Kidney glomerular epithelial cell (primary cell): ENCODE measurements at regions not wholly inside any gene's neighbourhood (a gene's known extent, or its start where the extent isn't known, plus 50 kb on each side); places are given as distances from the start of the nearest gene placed in this dataset.
A peak's percentile ranks its signal among the peaks of the same experiment; 100 is the strongest.
"Not testable (repeated sequence)": the region's sequence is repeated elsewhere in the genome, so short reads cannot be mapped to it uniquely, and the experiment has no call there.

Experiments used
- DNase-seq: peaks from one replicate; lab custom pipeline; 2025; lab: John Stamatoyannopoulos, UW

DNA sequence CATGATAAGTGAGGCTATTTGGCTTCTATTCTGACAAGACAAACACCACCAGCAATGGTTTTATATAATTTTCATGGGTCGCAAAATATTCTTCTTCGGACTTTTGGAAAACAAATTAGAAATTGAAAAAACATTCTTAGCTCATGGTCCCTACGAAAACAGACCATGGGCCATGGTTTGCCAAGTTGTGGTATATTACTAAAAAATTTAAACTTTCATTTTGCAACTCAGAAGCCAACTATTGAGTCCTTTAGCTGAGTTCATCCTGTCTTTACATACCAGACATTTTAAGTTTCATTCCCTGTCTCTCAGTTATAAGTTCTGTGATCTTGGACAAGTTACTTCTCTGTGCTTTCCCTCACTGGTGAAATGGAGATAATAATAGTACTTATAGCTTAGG lies 198.1 kb downstream of the CSNK1G3 start:
- DNase-seq, result no peak

DNA sequence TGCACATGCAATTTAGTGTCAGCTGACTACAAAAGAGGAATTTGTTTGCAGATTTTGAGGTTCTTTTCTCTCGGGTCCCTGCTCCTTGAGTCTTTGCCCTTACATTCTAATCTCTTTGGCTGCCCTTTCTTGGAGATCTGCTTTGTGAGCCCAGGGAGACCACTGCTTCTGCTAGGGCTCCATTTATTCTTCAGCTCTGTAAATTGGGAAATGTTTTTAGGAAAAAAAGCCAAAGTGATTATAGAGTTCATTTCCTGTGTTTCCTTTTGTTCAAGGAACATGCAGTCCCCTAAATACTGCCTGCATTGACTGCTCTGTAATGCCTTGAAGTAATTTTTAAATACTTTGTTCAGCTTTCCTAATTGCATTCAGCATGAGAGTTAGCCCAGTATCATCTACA lies 197.4 kb downstream of the CSNK1G3 start:
- DNase-seq, result no peak

DNA sequence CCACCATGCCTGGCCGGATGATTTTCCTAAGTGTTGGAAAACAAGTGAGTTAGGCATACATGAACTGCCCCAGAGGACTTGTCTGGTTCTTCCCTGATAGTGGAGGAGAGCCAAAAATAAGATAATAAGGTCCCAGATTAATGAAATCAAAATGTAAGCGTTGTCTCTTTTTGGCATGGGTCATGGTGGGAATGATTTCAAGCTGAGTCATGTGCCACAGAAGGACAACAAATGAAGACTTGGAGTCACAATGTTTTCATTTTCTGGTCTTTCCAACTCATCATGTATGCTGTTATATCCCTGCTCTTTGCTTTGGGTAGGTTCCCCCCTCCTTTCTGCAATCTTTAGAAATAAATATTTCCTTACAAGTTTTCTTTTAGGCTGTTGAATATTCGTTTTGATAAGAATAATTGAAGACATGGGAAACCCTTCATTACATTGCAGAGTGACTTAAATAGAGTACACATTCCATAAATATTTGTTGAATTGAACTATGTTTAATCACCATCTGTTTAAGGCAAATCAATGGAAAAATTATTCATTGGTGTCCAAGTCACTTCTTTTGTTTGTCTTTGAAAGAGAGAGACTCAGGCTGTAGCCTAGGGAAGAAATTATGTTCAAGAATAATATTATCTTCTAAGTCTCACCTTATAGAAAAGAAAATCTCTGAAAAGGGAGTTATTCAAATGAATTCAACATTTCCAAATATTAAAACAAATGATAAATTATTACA lies 196.3 kb downstream of the CSNK1G3 start:
- peak; percentile 77 for DNase-seq

DNA sequence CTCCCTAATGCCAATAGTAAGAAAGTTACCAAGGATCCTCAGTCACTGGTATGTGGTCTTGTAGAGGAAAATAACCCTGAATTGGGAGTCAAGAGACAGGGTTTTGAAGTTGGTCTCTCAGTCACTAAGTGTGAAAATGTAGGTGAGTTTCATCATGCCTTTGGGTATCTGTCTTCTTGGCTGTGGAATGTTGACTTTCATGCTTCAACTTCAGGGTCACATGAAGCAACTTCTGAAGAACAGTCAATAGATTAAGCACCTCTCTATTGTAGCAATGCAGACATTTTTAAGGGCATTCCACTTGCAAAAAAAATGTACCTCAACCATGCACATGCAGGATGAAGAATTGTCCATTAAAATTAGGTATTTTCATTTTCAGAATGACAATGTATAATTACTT lies 194.6 kb downstream of the CSNK1G3 start:
- no peak for DNase-seq

DNA sequence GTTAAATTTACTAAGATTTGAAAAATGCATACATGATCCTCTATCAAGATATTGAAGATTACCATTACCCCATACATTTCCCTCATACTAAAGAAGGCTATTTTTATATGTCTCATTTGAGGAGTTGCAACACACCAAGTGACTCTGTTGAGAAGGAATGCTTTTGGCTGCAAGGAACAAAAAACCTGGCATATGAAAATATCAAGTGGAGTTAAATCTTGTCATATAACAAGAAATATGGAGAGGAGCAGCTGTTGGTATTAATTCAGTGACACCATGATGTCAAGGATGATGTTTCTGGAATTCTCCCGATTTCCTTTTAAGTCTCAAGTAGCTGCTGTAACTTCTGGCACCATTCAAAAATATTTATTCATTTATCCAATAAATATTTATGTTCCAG lies 193.8 kb downstream of the CSNK1G3 start:
- no peak for DNase-seq

DNA sequence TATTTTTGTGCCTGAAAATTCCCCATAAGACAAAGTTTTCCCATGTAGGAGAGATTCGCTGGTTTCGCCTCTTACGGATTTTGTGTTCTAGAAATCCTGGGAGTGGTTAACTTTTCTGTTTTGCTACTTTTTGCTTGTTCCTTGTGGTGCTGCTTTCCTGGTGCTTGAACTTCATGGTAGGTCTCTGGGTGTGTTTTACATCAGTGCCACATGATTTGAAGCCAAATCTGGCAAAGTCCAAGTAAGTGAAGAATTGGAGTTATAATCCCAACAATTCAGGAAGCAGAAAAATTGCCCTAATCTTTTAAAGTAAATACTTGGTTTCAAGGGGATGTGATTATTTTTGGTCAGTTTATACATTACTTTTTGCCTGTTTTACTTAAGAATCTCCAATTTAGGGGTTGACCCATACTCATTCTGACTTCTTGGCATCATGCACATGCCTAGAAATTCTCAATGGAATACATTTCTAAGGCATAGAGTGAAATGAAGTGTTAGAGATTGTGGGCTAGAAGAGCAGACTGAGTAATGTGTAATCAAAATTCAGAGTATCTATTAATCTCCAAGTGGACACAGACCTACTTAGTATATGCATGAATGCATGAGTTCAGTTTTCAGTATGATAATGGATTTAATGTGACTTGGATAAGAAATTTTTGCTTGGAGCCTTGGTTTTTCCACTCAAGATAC lies 189.7 kb downstream of the CSNK1G3 start:
- DNase-seq, result no peak

DNA sequence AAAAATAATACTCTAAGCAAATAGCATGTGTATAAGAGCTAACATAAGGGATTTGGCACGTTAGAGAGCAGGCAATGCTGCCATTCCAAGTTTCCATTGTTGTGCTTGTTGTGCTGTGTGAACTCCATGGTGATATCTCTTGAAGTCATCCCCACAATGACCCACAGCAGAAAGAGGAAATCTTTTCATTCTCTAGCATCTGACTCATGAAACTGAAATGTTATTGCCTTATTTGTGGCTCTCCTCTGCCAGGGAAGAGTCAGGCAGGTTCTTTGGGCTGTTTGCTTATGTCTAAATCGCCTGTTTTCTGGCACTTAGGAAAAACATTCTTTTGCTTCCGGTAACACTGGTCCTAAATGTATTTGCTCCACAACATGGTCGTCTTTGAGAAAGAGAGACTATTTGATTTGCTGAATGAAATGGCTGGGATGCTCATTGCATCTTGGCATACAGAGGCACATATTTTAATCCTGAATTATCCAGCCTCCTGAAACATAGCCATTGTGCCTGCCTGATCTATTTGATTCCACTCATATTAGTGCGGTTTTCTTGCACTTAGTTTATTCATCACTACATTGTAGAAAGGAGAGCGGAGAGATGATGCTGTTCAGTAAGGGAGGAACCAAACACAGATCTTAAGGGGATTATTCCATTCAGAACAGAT lies 188.8 kb downstream of the CSNK1G3 start:
- peak; percentile 99 for DNase-seq

DNA sequence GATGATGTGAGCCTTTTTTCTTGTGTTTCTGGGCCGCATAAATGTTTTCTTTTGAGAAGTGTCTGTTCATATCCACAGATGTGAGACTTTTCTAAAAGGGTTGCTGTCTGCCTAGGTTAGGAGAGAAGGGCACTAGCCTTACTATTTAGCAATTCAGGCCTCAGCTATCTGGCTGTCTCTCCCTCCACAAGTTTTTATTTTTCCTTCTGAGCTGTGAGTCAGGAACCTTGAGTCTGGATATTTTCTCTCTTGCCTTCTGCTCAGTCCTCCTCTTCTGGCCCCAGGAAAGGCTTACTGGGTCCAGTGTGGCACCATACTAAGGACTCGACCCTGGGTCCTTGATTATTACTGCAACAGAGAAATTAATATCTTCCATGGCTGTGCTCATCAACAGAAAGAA lies 187.6 kb downstream of the CSNK1G3 start:
- DNase-seq, result no peak

DNA sequence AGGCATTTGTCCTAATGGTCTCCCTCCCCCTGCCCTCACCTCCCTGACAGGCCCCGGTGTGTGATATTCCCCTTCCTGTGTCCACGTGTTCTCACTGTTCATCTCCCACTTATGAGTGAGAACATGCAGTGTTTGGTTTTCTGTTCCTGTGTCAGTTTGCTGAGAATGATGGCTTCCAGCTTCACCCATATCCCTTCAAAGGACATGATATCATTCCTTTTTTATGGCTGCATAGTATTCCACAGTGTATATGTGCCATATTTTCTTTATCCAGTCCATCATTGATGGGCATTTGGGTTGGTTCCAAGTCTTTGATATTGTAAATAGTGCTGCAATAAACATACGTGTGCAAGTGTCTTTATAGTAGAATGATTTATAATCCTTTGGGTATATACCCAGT lies 187.0 kb downstream of the CSNK1G3 start:
- not testable (repeated sequence) for DNase-seq

DNA sequence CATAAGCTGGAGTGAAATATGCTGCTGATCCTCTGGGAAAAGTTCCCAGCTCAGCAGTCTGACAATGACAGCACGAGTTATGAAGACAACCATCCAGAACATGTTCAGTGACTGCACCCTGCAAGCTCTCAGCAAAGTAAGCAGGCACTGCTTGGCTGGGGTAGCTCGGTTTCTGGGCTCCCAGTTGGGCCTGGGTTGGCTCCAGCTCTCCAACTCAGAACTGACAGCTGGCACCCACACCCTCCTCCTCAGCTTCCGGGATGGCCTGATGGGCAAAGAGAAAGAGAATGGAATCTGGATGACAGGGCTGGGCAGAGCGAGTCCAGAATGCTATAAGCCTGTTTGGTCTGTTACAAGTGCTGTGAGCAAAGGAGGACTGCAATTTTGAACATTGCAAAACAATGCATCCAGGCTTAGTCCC lies 185.0 kb downstream of the CSNK1G3 start:
- no peak for DNase-seq

DNA sequence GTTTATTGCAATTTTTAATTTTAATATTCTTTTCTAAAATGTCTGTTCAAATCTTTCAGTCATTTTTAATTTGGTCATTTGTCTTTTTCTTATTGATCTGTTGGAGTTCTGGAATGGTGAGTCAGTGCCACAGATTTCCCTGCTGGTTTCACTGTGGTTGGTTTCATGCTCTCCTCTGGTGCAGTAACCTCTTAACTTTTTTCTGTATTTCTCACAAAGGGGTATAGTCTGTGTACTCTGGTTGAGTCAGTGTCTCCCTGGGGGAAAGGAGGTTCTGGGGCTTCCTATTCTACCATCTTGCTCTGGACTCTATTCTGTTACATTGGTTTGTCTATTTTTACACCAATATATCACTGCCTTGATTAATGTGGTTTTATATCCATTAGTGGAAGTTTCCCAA lies 178.8 kb downstream of the CSNK1G3 start:
- peak; percentile 39 for DNase-seq

DNA sequence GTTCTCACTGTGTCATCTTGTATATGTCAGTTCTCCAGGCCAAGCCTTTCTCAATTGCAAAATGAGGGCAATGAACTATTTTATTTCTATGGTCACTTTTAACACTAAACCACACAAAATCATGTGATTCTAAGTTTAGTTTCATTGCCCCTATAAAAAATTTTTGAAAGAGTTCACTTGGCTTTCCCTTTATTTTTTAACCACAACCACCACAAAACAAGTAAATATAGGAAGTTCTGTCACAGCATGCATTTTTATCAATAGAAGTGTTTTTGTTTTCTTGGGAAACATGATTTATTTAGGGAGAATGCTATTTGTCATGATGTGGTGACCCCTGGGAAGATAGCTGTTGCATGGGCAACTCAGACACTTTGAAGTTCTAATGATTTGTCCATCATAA lies 169.1 kb downstream of the CSNK1G3 start:
- DNase-seq, result no peak

DNA sequence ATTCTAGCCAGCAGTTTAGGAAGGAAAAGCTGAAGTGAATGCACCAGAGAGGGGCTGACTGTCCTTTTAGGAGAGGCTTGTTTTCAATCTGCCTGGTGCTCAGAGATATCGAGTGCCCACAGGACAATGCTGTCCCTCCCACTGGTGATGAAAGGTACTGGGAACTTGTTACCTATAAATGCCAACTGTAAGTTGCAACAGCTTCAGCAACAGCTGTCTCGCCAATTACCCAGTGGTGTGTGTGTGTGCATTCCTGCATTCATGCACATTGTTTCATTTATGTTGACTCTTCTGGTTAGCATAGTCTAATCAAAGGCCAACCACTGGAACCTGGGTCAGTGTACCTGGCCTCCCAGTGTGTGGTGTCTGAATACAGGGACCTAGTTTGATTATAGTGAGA lies 161.1 kb downstream of the CSNK1G3 start:
- peak; percentile 18 for DNase-seq

DNA sequence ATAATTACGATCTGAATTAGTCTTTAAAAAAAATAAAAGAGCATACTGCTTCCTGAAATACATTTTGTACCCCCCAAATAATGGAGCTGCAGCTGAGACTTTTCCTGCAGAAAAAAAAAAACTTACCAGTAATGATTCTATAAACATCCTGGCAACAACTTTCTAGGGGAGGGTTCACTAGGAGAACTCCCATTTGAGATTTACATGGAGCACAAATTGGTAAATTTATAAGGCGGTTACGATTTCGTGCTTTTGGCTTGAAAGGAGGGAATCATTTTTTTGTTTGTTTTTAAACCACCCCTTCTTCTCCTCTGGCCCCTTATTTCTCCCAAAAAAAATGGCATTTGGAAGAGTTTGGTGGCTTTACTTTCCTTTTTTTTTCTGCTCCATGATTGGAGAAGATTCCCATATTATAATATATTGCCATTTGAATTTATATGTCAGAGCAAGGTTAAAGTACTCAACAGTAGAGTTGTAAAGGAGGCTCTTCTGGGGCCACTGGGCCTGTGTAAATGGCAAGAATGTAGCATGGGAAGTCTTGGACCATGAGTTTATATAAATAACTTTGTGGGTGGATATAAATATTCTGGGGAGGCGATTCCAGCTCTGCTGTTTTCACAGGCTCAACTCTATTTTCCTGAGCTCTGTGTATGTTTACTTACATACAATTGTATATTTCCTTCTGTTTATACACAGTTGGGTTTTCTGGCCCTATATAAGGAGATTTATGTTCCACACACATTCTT lies 159.9 kb downstream of the CSNK1G3 start:
- DNase-seq, result no peak

DNA sequence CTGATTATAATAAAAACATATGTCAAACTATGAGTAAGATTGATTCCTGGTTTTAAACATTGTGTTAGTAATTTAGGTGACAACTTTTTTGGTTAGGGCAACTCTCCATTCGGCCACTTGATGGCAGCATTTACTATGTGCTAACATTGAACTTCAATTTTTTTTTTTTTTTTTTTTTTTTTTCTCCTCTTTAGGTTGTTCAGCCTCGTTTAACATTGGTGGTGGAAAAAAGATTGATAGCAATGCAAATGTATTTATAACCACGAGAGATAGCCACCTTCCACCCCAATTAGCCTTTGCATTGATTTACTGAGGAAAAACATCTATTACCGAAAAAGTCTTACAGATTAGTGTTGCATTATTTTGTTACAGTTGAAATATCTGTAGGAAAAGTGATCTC lies 159.1 kb downstream of the CSNK1G3 start:
- DNase-seq, result peak; percentile 31
